22Rv1 (cell line): ENCODE measurements at regions not wholly inside any gene's neighbourhood (a gene's known extent, or its start where the extent isn't known, plus 50 kb on each side); places are given as distances from the start of the nearest gene placed in this dataset.

Source experiments
- ZFX ChIP-seq: fragments of 450-650 bp; IDR thresholded peaks from 2 replicates; pipeline ENCODE4 v1.6.1; 2017; ENCODE audit warnings: antibody characterized with exemption, borderline replicate concordance
- TF ChIP-seq, protein P1 (sequence below): fragments of 450-650 bp; IDR thresholded peaks from 2 replicates; pipeline ENCODE4 v1.5.1; 2017; ENCODE audit warnings: mild to moderate bottlenecking

DNA sequence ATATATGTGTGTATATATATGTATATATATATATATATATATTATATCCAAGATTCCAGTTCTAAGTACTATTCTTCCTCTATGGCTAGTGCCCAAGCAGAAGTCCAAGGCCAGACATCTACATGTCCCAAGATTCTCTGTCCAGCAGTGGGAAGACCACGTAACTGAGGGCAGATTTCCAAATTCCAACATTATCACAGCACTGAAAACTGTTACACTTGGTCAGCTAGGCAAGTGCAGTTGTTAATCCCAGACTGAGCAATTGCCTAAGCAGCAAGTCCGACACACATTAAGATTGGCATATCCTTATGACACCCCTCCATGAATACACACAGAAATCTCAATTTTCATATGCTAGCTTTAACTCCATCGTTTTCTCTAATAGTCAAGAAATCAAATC, 1148.5 kb downstream of the IGSF11 start:
- TF ChIP-seq, protein P1, sequence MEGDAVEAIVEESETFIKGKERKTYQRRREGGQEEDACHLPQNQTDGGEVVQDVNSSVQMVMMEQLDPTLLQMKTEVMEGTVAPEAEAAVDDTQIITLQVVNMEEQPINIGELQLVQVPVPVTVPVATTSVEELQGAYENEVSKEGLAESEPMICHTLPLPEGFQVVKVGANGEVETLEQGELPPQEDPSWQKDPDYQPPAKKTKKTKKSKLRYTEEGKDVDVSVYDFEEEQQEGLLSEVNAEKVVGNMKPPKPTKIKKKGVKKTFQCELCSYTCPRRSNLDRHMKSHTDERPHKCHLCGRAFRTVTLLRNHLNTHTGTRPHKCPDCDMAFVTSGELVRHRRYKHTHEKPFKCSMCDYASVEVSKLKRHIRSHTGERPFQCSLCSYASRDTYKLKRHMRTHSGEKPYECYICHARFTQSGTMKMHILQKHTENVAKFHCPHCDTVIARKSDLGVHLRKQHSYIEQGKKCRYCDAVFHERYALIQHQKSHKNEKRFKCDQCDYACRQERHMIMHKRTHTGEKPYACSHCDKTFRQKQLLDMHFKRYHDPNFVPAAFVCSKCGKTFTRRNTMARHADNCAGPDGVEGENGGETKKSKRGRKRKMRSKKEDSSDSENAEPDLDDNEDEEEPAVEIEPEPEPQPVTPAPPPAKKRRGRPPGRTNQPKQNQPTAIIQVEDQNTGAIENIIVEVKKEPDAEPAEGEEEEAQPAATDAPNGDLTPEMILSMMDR = no peak
- no peak for TF ChIP-seq ZFX
